HFFc6 (cell line): ENCODE measurements at regions not wholly inside any gene's neighbourhood (a gene's known extent, or its start where the extent isn't known, plus 50 kb on each side); places are given as distances from the start of the nearest gene placed in this dataset.

ENCODE experiments used
- DNase-seq: peaks from one replicate; pipeline ENCODE4 v3.0.0-alpha.2; 2018
- H3K27ac Mint-ChIP-seq: 2 replicates; pipeline ENCODE4 v1.8.0; 2020; ENCODE audit warnings: mild to moderate bottlenecking, mixed read lengths
- H3K27me3 Mint-ChIP-seq: 2 replicates; pipeline ENCODE4 v1.8.0; 2021; ENCODE audit warnings: mild to moderate bottlenecking, moderate library complexity, mixed read lengths; ENCODE audit not compliant: insufficient read depth
- H3K36me3 Mint-ChIP-seq: 2 replicates; pipeline ENCODE4 v1.8.0; 2021; ENCODE audit warnings: low read depth, mixed read lengths
- H3K4me1 Mint-ChIP-seq: 2 replicates; pipeline ENCODE4 v1.8.0; 2020; ENCODE audit warnings: low read depth, mixed read lengths
- H3K4me3 Mint-ChIP-seq: 2 replicates; pipeline ENCODE4 v1.8.0; 2020; ENCODE audit warnings: mild to moderate bottlenecking, moderate library complexity, mixed read lengths
- H3K9me3 Mint-ChIP-seq: 2 replicates; pipeline ENCODE4 v1.8.0; 2020; ENCODE audit warnings: mild to moderate bottlenecking, mixed read lengths
- TF ChIP-seq, protein P1 (sequence below): fragments of 200-600 bp; sonication (generic); IDR thresholded peaks from 2 replicates; pipeline ENCODE4 v1.5.0; 2021; ENCODE audit warnings: antibody characterized with exemption, mild to moderate bottlenecking

DNA sequence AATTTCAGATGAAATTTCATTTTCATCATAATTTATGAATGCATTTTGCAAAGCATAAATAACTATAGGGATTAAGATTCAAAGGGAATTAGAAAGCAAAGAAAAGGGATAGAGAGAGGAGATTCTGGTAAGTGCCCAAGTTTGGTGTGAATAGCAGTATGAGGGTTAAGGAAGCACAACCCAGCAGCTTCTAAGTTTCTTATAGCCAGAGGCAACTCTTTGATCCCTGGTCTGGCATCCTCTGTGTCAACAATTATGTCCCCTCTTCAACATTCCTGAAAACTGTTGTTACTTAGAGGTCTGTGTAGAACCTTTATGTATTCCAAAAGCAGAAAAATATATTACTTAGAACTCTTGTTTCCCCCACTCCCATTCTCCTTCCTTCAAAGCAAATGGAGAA, 171.6 kb upstream of the SATB2 start:
- TF ChIP-seq, protein P1, sequence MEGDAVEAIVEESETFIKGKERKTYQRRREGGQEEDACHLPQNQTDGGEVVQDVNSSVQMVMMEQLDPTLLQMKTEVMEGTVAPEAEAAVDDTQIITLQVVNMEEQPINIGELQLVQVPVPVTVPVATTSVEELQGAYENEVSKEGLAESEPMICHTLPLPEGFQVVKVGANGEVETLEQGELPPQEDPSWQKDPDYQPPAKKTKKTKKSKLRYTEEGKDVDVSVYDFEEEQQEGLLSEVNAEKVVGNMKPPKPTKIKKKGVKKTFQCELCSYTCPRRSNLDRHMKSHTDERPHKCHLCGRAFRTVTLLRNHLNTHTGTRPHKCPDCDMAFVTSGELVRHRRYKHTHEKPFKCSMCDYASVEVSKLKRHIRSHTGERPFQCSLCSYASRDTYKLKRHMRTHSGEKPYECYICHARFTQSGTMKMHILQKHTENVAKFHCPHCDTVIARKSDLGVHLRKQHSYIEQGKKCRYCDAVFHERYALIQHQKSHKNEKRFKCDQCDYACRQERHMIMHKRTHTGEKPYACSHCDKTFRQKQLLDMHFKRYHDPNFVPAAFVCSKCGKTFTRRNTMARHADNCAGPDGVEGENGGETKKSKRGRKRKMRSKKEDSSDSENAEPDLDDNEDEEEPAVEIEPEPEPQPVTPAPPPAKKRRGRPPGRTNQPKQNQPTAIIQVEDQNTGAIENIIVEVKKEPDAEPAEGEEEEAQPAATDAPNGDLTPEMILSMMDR: no peak
- peaks cover 27% of the 10 kb centered on the region for H3K9me3 Mint-ChIP-seq
- no peak for DNase-seq
- no peak overlapping the region for H3K4me3 Mint-ChIP-seq
- H3K4me1 Mint-ChIP-seq: no peaks in the 10 kb centered on the region
- peaks cover 1% of the 10 kb centered on the region for H3K27me3 Mint-ChIP-seq
- no peaks in the 10 kb centered on the region for H3K36me3 Mint-ChIP-seq
- H3K27ac Mint-ChIP-seq: no peak overlapping the region

DNA sequence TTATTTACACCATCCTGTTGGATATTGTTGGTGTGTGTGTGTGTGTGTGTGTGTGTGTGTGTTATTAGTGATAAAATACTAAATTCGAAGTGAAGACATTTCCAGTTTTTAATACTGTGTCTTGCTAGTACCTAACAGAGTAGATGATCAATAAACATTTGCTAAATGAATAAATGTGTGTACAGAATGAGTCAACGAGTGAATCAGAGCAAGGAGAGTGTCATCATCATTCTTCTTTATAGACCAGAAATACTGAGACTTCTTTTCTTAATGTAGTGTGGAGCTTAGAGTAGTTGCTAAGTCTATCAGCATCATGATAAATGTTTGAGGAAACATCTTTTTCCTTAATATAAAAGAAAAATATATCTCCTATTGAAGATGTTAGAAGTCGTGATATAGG, 169.7 kb upstream of the SATB2 start:
- TF ChIP-seq, protein P1: no peak
- H3K27me3 Mint-ChIP-seq: peaks cover 1% of the 10 kb centered on the region; the same call in 1 of the 2 replicates
- no peak for DNase-seq

DNA sequence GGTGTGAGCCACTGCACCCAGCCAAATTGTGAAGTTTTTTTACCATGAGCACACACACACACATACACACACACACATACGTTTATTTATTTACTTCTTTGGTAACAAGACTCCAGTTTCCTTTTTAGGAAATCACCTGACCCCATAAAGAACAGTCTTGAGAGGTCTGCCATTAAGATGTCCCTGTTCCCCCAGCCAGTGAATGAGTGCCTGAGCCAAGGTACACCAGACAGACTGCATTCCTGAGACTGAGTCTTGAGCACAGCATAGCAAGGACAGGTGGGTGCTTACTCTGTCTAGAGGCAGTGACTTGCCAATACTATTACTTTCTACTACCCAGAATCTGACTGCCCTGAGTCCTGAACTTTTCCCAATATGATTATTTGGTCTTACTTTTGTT, 167.2 kb upstream of the SATB2 start:
- H3K36me3 Mint-ChIP-seq: no peaks in the 10 kb centered on the region
- TF ChIP-seq, protein P1: no peak
- peaks cover 1% of the 10 kb centered on the region; the same call in 1 of the 2 replicates for H3K27me3 Mint-ChIP-seq
- no peak overlapping the region for H3K4me3 Mint-ChIP-seq
- peaks cover 26% of the 10 kb centered on the region for H3K9me3 Mint-ChIP-seq
- no peak for DNase-seq
- no peak overlapping the region for H3K27ac Mint-ChIP-seq
- no peaks in the 10 kb centered on the region for H3K4me1 Mint-ChIP-seq

More for the DNA sequence above, 169.7 kb upstream of the SATB2 start:
- Mint-ChIP-seq H3K9me3 (peaks cover 27% of the 10 kb centered on the region), H3K4me3 (no peak overlapping the region), H3K4me1 (no peaks in the 10 kb centered on the region), H3K27ac (no peak overlapping the region), H3K36me3 (no peaks in the 10 kb centered on the region)

DNA sequence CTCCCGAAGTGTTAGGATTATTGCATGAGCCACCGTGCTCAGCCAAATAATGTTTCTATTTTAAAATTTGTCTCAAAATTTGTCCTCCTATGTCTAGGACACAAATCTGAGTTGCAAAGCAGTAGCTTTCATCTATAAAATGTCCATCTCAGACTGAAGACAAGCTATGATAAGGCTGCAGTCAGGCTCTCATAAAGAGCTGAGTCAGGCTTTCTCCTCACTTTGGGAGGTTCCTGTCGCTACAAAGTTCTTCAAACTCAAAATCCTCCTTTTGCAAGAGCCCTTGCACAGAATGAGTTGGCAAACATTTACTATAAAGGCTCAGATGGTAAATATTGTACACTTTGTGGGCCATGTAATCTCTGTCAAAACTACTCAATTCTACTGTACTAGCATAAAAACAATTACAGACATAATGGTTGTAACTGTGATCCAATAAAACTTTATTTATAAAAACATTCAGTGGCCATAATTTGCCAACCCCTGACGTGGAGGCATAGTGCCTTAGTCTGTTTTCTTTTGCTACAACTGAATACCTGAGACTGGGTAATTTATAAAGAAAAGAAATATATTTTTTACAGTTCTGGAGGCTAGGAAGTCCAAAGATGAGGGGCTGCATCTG, 154.9 kb upstream of the SATB2 start:
- TF ChIP-seq, protein P1: no peak
- no peak overlapping the region for H3K27ac Mint-ChIP-seq

DNA sequence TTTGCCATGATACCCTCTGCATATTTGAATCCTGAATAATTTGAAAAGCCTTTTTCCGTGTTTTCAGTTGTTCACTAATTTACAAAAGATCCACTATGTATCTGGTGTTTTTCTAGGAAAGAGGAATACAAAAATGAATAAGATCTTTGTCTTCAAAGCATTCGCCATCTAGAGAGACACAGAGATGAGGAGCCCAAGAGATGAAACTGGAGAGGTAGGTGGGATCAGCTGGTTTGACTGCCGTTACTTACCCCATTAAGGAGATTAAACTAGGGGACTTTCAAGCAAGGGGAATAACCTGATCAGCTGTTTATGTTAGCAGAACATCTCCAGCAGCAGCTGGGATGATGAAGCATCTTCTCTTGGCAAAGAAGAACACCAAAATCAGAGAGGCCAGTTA, 150.2 kb upstream of the SATB2 start:
- Mint-ChIP-seq H3K9me3 (peaks cover 17% of the 10 kb centered on the region), H3K4me3 (no peak overlapping the region), H3K4me1 (no peaks in the 10 kb centered on the region), H3K36me3 (no peaks in the 10 kb centered on the region), H3K27ac (no peak overlapping the region), H3K27me3 (peaks cover 1% of the 10 kb centered on the region)
- DNase-seq: no peak
- TF ChIP-seq, protein P1: no peak

More for the DNA sequence above, 154.9 kb upstream of the SATB2 start:
- Mint-ChIP-seq H3K4me1 (no peaks in the 10 kb centered on the region), H3K27me3 (peaks cover 1% of the 10 kb centered on the region), H3K9me3 (peaks cover 31% of the 10 kb centered on the region), H3K36me3 (no peaks in the 10 kb centered on the region), H3K4me3 (no peak overlapping the region)
- no peak for DNase-seq
